HG03558 (cell line): ENCODE measurements at regions not wholly inside any gene's neighbourhood (a gene's known extent, or its start where the extent isn't known, plus 50 kb on each side); places are given as distances from the start of the nearest gene placed in this dataset.

ENCODE experiments used
- ATAC-seq: cut with Tn5 transposase; IDR thresholded peaks from one replicate; pipeline ENCODE4 v1.9.1; 2021; ENCODE audit warnings: moderate number of reproducible peaks; ENCODE audit not compliant: unreplicated experiment; ENCODE audit errors: extremely low read depth

- no peak for ATAC-seq
Measured at GRCh38 chr7:84454174-84454959, 259.8 kb upstream of the SEMA3A start.

GRCh38 chr7:84452618-84453017 is 258.0 kb upstream of the SEMA3A start:
- ATAC-seq, result no peak

GRCh38 chr7:84450772-84451171 is 256.2 kb upstream of the SEMA3A start:
- no peak for ATAC-seq

- no peak for ATAC-seq
Measured at GRCh38 chr7:84447636-84448293, 253.2 kb upstream of the SEMA3A start.

- no peak for ATAC-seq
Measured at GRCh38 chr7:84446991-84447480, 252.4 kb upstream of the SEMA3A start.

- no peak for ATAC-seq
Measured at GRCh38 chr7:84425702-84426259, 231.2 kb upstream of the SEMA3A start.

- ATAC-seq, result no peak
Measured at GRCh38 chr7:84422790-84423189, 228.2 kb upstream of the SEMA3A start.

GRCh38 chr7:84412161-84412969 is 217.8 kb upstream of the SEMA3A start:
- no peak for ATAC-seq

- no peak for ATAC-seq
Measured at GRCh38 chr7:84399661-84400060, 205.1 kb upstream of the SEMA3A start.

- no peak for ATAC-seq
Measured at GRCh38 chr7:84394219-84394618, 199.6 kb upstream of the SEMA3A start.

- no peak for ATAC-seq
Measured at GRCh38 chr7:84393786-84394185, 199.2 kb upstream of the SEMA3A start.

- no peak for ATAC-seq
Measured at GRCh38 chr7:84390845-84391244, 196.3 kb upstream of the SEMA3A start.

- peak; percentile 98 for ATAC-seq
Measured at GRCh38 chr7:84389242-84389641, 194.7 kb upstream of the SEMA3A start.

- no peak for ATAC-seq
Measured at GRCh38 chr7:84387595-84387994, 193.0 kb upstream of the SEMA3A start.

GRCh38 chr7:84384417-84384816 is 189.8 kb upstream of the SEMA3A start:
- ATAC-seq, result no peak

- no peak for ATAC-seq
Measured at GRCh38 chr7:84379446-84379845, 184.9 kb upstream of the SEMA3A start.

GRCh38 chr7:84372712-84373111 is 178.1 kb upstream of the SEMA3A start:
- no peak for ATAC-seq

GRCh38 chr7:84372155-84372621 is 177.6 kb upstream of the SEMA3A start:
- no peak for ATAC-seq

- no peak for ATAC-seq
Measured at GRCh38 chr7:84370114-84370513, 175.5 kb upstream of the SEMA3A start.

GRCh38 chr7:84368122-84368521 is 173.5 kb upstream of the SEMA3A start:
- no peak for ATAC-seq
